Suppressor macrophage treated with lipopolysaccharide for 1 hour (primary cell): ENCODE measurements at regions not wholly inside any gene's neighbourhood (a gene's known extent, or its start where the extent isn't known, plus 50 kb on each side); places are given as distances from the start of the nearest gene placed in this dataset.
"Not testable (repeated sequence)": the region's sequence is repeated elsewhere in the genome, so short reads cannot be mapped to it uniquely, and the experiment has no call there.

ENCODE experiments used
- DNase-seq, 3 donors: peaks; one replicate each; pipeline ENCODE4 v3.0.0-alpha.2; 2020 to 2022

DNA sequence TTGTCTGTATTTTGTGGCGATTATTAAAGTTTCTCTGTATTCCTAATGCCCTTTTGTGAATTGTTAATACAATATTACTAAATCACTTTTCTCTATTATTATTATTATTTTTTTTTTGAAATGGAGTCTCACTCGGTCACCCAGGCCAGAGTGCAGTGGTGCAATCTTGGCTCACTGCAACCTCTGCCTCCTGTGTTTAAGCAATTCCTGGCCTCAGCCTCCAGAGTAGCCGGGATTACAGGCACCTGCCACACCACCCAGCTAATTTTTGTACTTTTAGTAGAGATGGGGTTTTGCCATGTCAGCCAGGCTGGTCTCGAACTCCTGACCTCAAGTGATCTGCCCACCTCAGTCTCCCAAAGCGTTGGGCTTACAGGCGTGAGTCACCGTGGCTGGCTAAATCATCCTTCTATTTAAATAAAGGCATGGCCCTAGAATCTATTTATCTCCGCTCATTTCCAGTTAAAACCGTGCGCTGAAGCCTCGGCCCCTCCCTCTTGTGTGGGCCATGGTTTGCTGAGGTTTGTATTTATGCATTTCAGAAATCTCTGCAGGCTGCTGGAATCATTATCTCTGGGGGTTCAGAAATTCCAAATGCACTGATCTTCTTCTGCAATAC is 1136.4 kb upstream of the TMEM132C start:
- no peak for DNase-seq

DNA sequence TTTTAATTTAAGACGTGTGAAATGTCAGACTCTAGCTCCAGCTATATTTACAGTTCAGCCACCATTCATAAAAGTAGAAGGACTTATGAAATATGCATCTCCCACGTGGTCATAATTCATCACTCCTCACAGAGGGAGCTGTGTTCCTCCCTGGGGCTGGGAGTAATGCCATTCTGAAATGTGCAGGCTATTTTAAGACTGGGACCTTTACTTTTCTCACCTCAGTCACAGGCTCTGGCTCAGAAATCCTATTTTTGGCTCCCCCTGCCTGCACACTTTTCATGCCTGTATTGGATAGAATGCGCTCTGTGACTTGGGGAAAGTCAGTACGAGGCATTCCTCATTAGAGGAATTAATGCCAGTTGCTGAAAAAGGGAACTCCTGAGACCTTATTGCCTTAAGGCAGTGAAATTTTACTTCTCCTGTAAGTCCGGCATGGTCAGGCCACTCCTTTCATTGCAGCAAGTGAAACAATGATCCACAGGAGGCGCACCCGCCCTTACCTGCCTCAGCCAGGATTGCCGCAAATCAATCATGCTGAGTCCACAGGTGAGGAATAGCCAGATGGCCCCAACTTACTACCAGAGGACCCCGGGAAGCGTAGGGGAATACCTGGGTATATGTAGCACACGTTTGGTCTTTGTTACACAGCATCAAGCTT is 1133.2 kb upstream of the TMEM132C start:
- DNase-seq = peak in 1 of 3 donors; percentile 35

DNA sequence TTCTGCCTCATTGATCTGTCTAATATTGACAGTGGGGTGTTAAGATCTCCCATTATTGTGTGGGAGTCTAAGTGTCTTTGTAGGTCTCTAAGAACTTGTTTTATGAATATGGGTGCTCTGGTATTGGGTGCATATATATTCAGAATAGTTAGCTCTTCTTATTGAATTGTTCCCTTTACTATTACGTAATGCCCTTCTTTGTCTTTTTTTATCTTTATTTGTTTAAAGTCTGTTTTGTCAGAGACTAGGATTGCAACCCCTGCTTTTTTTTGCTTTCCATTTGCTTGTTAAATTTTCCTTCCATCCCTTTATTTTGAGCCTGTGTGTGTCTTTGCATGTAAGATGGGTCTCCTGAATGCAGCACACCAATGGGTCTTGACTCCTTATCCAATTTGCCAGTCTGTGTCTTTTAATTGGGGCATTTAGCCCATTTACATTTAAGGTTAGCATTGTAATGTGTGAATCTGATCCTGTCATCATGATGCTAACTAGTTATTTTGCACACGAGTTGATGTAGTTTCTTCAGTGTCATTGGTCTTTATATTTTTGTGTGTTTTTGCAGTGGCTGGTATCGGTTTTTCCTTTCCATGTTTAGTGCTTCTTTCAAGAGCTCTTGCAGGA is 1126.0 kb upstream of the TMEM132C start:
- not testable (repeated sequence) for DNase-seq

DNA sequence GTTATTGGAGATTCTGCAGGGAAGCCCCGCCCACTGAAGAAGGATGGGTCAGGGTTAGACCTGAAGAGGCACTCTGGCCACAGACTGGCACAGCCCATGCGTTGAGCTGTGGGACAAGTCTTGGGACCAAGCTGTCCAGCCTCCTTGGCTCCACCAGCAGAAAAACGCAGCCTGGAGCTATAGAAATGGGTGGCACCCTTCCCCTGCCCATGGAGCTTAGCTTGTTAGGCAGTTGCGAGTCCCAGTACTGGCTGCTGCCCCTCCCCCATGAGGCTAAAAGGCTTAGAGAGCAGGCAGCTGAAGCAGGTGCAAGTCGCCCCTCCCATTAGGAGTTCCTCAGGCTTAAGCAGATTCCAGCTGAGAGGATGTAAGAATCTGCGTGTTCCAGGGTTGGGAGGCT is 1124.0 kb upstream of the TMEM132C start:
- DNase-seq = no peak

DNA sequence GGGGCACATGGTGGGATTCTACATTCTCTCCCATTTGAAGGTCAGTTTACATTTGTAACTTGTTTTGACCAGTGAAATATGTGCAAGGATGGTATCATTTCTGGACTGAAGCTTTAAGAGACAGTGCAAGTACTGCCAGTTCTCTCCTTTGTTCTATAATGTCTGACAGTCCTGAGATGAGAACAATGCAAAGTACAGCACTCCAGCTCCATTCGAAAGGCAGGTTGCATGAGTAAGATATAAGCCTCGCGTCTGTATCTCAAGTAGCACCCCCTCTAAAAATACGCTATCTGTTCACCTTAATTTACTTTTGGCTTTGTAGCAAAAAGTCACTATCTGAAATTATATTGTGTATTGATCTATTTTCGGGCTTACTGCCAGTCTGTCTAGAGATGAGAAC is 1122.2 kb upstream of the TMEM132C start:
- no peak for DNase-seq

DNA sequence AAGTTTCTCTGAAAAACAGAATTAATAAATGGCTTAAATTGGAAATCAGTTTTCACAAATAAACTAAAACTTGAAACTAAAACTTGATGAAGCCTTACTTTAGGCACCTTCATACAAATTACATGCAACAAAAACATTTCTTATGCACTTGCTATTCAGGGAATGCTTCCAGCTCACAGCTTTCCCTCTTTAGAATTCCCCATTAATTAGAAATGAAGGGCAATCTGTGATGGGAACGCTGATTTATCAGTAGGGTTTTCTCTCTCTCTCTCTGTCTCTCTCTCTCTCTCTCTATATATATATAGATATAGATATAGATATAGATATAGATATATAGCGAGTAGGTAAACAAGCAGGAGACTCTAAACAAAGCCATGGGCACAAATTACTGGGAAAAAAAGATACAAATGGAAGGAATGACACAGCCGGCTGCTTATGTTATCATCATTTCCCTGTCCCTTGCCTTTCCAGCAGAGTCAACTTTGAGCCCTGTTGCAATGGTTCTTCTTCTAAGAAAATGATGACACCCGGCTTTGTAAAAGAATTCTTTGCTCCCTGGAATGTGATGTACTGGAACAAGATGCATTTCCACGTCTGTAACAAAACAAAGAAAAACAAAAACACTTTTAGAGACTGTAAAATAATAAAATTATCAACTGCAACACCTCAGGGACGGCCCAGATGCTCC is 1121.6 kb upstream of the TMEM132C start:
- DNase-seq = no peak

DNA sequence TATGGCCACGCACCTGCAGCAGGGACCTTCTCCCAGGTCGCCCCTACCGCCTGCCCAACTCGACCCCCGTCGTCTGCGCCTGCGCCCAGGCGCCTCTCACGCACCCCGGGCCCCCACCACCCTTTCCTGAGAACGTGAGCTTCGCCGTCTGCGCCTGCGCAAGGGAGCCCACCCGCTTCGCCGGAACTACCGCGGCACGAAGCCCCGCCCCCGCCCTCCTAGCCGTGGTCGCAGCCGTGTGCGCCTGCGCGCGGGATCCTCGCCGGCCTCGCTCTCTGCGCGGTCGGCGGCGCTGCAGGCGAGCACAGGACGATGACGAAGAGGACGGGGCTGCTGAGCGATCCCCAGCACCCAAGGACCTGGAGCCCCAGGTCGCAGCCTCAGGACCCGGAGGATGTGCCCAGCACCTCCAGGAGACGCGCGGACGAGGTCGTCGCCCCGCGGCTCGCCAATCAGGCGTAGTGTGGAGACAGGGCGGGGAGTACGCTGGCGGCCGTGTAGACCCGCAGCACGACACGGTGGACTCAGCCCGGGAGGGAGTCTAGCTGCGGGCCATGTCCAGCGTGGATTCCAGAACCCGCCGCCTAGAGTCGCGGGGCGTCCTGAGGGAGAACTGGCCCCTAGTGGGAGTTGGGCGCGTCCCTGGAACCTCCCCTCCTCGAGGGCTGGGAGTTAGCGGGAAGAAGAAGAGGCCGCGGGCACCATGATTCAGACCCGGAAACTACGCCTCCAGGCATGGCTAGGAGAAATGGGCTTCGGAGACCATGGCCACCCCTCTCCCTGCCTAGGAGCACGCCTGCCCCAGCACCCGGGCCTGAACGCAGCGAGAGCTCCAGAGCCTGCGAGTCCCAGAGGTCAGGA is 1120.8 kb upstream of the TMEM132C start:
- peak in 2 of 3 donors; percentile 49 to 57 for DNase-seq

DNA sequence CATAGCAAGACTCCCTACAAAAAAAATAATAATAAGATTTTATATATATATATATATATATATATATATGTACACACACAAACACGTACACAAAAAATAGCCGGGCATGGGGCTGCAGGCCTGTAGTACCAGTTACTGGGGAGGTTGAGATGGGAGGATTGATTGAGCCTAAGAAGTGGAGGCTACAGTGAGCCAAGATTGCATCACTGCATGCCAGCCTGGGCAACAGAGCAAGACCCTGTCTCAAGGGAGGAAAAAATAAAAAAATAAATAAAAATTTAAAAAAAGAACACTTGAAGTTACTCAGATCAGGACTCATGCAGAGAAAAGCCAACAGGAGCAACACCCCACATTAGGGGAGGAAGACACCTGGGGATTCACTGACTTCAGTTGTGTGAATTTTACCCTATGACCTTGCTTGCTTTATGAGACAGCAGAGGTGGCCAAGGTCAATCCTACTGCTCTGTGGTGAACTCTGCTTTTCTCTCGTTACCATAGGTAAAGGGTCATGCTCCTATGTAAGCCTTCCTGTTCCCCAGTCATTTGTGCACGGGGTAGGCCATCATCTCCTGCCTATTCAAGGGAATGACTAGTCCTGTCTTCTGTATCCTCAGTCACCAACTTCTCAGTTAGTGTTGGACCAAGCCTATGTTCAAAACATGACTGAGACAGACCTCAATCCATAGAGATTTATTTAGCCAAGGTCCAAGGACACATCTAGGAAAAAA is 1119.8 kb upstream of the TMEM132C start:
- no peak for DNase-seq

DNA sequence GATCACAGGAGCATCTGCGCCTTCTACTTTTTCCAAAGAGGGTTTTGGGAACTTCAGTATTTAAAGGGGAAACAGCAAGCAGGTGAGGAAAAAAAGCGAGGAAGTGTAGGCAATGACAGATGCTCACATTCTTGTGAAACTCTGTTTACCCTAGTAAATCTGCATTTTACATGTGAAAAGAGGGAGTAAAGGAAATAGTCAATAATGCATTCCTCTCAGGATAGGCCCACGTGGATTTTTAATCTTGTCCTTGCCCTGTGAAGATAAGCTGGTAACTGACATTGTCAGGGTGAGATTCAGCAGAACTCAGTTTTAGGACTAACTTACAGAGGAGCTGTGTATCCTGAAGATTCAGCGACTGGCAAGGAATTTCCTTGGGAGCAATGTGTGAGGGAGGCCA is 1119.2 kb upstream of the TMEM132C start:
- no peak for DNase-seq

DNA sequence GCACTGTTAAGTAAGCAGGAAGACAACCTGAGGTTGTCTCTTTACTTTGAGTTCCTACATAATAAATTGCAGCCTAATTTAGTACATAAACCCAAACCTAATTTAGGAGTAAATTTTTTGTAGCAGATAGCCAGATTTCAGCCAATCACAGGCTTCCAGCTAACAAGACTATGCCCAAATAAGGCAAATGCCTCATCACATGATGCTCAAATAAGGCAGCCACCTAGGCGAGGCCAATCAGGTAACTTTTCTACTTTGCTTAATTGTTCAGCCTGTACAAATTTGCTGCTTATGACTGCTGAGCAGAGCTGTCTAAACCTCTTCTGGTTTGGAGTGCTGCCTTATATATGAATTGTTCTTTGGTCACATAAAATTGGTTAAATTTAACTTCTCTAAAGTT is 1118.7 kb upstream of the TMEM132C start:
- DNase-seq = no peak

DNA sequence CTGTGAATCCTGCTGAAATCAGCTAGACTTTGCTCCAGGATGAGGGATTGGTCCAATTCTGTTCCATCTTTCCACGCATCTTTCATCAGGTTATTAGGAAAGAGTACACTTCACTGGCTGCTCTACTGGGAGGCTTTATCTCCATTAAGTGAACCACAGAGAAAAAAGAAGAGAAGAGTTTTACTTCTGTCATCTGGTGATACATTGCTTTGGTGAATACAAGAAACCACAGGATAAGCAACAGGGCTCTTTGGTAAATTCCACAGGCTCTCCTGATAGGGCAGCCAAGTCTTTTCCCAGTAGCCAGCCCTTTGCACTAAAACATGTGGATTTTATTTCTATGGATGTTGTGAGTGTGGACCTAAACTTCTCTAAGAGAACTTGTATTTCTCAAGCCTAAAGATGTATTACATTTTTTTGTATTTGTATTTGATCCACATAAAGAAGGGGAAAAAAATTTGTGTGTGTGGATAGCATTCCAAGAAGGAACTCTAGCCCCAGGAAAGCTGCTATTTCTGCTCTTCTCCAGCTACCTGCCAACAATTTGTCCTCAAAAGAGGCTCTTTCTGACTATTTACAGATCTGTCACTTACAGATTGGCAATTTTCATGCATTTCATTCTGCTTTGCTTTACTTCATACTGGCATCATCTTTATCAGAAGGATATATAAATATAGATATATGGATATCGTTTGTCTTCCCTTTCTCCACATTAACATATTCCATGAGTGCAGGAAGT is 1117.6 kb upstream of the TMEM132C start:
- DNase-seq = no peak

DNA sequence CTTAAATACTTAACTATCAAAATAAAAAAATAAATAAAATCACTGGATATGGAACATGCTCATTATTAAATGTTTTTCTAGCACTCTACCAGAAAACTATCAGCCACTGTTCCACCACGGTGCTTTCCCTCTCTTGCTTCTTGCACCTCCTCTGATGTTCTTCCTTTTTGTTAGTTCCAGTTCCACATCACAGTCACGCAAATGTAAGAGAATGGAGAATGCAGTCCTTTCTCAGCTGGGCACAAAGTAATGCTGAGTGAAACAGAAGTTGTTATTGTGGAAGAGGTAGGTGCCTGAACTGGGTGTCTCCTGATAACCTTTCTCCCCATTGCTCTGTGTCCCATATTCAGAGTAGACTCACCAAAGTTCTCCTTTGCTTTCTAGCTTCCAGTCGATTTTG is 1116.9 kb upstream of the TMEM132C start:
- DNase-seq = peak in 2 of 3 donors; percentile 32 to 62

DNA sequence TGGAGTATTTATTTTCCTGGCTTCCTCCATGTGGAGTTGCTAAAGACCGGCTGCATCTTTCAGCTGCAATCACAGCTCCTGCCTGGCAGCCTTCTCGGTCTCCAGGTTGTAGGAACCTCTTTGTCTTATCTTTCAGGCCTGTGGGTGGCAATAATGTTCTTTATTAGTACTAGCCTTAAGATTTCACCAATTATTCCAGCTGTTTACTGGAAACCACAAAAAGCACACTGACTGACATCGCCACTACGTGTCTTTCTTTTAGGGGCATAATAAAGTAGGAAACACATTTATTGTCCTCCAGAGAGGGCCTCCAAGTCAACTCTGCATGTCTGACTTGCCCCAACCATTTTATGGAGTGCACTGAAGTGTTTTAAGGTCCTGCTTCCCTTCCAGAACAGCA is 1116.5 kb upstream of the TMEM132C start:
- DNase-seq = no peak

DNA sequence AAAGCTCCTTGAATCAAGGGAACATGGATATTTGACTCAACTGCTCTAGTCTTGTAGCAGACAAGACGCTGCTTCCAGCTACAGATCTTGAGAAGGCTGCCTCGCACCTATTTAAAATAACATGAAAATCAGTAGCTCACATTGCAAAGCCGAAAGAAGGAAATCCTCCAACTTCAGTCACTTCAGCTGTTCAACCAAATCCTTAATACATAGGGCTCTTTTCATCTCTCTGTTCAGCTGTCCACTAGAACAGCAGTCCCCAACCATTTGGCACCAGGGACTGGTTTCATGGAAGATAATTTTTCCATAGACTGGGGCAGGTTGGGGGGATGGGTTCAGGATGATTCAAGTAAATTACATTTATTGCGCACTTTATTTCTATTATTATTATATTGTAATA is 1116.0 kb upstream of the TMEM132C start:
- no peak for DNase-seq

DNA sequence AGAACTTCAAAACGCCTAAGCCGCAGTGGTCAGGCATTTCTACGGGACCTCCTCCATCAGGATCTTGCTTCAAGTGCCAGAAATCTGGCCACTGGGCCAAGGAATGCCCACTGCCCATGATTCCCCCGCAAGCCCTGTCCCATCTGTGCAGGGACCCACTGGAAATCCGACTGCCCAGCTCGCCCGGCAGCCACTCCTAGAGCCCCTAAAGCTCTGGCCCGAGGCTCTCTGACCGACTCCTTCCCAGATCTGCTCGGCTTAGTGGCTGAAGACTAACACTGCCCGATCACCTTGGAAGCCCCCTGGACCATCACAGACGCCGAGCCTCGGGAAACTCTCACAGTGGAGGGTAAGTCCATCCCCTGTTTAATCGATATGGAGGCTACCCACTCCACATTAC is 1113.0 kb upstream of the TMEM132C start:
- no peak for DNase-seq

DNA sequence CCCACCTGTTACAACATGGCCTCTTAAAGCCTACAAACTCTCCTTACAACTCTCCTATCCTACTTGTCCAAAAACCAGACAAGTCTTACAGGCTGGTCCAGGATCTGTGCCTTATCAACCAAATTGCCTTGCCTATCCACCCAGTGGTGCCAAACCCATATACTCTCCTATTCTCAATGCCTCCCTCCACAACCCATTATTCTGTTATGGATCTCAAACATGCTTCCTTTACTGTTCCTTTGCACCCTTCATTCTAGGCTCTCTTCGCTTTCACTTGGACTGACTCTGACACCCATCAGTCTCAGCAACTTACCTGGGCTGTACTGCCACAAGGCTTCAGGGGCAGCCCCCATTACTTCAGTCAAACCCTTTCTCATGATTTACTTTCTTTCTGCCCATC is 1112.1 kb upstream of the TMEM132C start:
- DNase-seq = not testable (repeated sequence)

DNA sequence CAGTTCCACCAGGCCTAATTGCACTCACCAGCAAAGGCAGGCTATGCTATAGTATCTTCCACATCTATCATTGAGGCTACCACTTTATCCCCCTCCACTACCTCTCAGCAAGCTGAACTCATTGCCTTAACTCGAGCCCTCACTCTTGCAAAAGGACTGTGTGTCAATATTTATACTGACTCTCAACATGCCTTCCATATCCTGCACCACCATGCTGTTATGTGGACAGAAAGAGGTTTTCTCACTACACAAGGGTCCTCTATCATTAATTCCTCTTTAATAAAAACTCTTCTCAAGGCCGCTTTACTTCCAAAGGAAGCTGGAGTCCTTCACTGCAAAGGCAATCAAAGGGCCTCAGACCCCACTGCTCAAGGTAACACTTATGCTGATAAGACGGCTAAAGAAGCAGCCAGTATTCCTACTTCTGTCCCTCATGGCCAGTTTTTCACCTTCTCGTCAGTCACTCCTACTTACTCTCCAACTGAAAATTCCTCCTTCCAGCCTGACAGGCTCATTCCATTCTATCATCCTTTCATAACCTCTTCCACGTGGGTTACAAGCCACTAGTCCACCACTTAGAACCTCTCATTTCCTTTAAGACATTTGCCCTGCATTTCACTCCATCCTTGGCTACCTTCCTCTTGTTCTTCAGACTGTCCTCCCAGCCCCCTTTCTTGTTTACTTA is 1110.9 kb upstream of the TMEM132C start:
- DNase-seq = not testable (repeated sequence)

DNA sequence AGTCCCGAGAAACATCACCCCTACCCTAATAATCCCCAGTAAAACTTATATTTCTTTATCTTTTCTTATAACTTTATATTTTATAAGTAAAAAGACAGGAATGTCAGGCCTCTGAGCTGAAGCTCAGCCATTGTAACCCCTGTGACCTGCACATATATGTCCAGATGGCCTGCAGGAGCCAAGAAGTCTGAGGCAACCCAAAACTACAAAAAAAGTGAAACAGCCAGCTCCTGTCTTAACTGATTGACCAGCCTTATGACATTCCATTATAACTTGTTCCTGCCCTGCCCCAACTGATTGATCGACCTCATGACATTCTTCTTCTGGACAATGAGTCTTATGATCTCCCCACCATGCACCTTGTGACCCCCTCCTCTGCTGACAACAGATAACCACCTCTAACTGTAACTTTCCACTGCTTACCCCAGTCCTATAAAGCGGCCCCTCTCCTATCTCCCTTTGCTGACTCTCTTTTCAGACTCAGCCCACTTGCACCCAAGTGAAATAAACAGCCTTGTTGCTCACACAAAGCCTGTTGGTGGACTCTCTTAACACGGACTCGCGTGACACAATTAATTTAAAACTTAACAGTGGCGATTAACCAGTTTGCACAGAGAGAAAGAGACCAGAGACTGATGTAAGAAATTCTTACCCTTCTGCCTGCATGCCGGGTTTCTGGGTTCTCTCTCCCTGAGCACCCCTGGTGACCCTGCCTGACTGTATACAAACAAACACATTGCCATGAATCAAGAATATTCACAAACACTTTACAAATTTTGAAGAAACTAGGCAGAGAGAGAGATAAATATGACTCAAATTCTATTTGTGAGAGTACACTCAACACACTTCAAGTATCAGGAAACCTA is 1109.2 kb upstream of the TMEM132C start:
- not testable (repeated sequence) for DNase-seq

DNA sequence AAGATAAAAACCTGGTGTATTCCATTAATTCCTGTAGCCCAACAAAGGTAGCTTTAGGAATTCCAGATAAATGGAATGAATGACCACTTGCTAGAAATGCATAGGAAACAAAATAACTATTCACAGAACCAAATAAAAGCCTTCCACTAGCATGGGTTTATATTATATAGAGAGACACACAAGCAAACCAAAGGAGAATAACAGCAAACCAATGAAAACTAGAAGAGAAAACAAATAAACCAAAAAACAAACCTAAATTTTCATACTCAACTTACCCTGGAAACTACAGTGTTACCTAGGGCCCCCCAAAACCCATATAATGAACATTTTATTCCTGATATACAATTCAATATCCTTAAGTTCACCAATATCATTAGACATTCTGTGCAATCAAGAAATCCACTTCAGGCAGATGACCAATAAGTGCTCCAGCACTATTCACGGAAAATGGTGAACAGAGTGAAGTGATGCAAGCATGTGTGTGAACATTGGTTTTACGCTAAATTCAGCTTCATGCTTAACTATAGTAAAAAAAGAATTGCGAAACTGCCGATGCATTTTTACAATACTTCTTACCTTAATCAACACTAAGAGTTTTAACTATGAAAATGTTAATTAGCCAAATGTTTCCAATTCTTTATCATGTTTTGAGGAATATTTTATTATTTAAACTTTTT is 1108.4 kb upstream of the TMEM132C start:
- peak in 1 of 3 donors; percentile 12 for DNase-seq
